ENCODE measurements at regions not wholly inside any gene's neighbourhood (a gene's known extent, or its start where the extent isn't known, plus 50 kb on each side); places are given as distances from the start of the nearest gene placed in this dataset.

GRCh38 chr18:56252456-56252855 lies 385.9 kb downstream of the TXNL1 start:
- no peak for TF ChIP-seq TARDBP (IDR thresholded peaks at IDR 0.05)
- no peak for TF ChIP-seq NRF1 (conservative IDR thresholded peaks at IDR 0.05 in 1 of 2, IDR thresholded peaks at IDR 0.05 in 1 of 2)
- TF ChIP-seq CEBPG (CRISPR knock-in tag; IDR thresholded peaks at IDR 0.05) = no peak
- TF ChIP-seq CEBPG (tag; conservative IDR thresholded peaks at IDR 0.05 in 1 of 2, IDR thresholded peaks at IDR 0.05 in 1 of 2) = no peak
- no peak for TF ChIP-seq CTCF (IDR thresholded peaks at IDR 0.05 in 2 of 3, conservative IDR thresholded peaks at IDR 0.05 in 1 of 3; ENCODE audit: insufficient read depth in 2 of 3, low read depth in 1 of 3, low read length in 3 of 3)
